ENCODE measurements at regions not wholly inside any gene's neighbourhood (a gene's known extent, or its start where the extent isn't known, plus 50 kb on each side); places are given as distances from the start of the nearest gene placed in this dataset.

- no peak overlapping the region for H3K27ac ChIP-seq (ENCODE audit: low read depth in 2 of 2, low read length in 1 of 2)
- TF ChIP-seq ELF1 (IDR thresholded peaks at IDR 0.05) = no peak
- TF ChIP-seq RCOR1 (IDR thresholded peaks at IDR 0.05; ENCODE audit: low read length) = no peak
- no peak for TF ChIP-seq EP300 (IDR thresholded peaks at IDR 0.05; ENCODE audit: borderline replicate concordance in 1 of 2, low read depth in 1 of 2, low read length in 1 of 2)
- TF ChIP-seq CTCF (IDR thresholded peaks at IDR 0.05) = no peak
- TF ChIP-seq NFIC (IDR thresholded peaks at IDR 0.05; ENCODE audit: borderline replicate concordance) = no peak
- no peak for TF ChIP-seq REST (IDR thresholded peaks at IDR 0.05; ENCODE audit: low read depth, low read length)
- no peak for TF ChIP-seq GATA2 (CRISPR knock-in tag; IDR thresholded peaks at IDR 0.05)
- no peaks in the 10 kb centered on the region for H3K27me3 ChIP-seq (ENCODE audit: insufficient read depth)
- peaks cover 15% of the 10 kb centered on the region; the same call in 1 of the 2 replicates for H3K9me3 ChIP-seq
- CTCF ChIA-PET = no interaction called here
- POLR2A ChIA-PET = no interaction called here
- no peaks in the 10 kb centered on the region for H4K20me1 ChIP-seq (ENCODE audit: insufficient read depth)
- no peak overlapping the region for H3K4me3 ChIP-seq (ENCODE audit: low read depth in 2 of 2, low read length in 1 of 2)
- 33% methylated on average over 4 of the region's 4 CpGs for WGBS (ENCODE audit: low lambda C conversion rate)
- H3K79me2 ChIP-seq (ENCODE audit: insufficient read depth) = no peaks in the 10 kb centered on the region
- H3K36me3 ChIP-seq (replicated peaks in 1 of 2; ENCODE audit: control insufficient read depth in 1 of 2, insufficient read depth in 2 of 2, low read length in 1 of 2) = no peaks in the 10 kb centered on the region
- no peak overlapping the region for H3K9ac ChIP-seq
- H3F3A ChIP-seq (replicated peaks; ENCODE audit: insufficient read depth) = no peaks in the 10 kb centered on the region
- H2AFZ ChIP-seq (ENCODE audit: low read depth) = no peak overlapping the region
- H3K4me1 ChIP-seq (ENCODE audit: control insufficient read depth in 1 of 2, insufficient read depth in 2 of 2, low read depth in 1 of 2, low read length in 1 of 2) = no peaks in the 10 kb centered on the region
- DNase-seq = no peak
- no peaks in the 10 kb centered on the region for H3K9me2 ChIP-seq
- no peak overlapping the region for H3K4me2 ChIP-seq
Measured at GRCh38 chr7:138342990-138343389, 117.1 kb upstream of the TRIM24 start.

- Histone ChIP-seq H3K79me2 (ENCODE audit: insufficient read depth) (no peaks in the 10 kb centered on the region), H3F3A (replicated peaks; ENCODE audit: insufficient read depth) (no peaks in the 10 kb centered on the region), H3K27ac (ENCODE audit: low read depth in 2 of 2, low read length in 1 of 2) (no peak overlapping the region), H3K4me2 (no peak overlapping the region), H3K9ac (no peak overlapping the region), H2AFZ (ENCODE audit: low read depth) (no peak overlapping the region), H3K36me3 (replicated peaks in 1 of 2; ENCODE audit: control insufficient read depth in 1 of 2, insufficient read depth in 2 of 2, low read length in 1 of 2) (no peaks in the 10 kb centered on the region), H3K4me1 (ENCODE audit: control insufficient read depth in 1 of 2, insufficient read depth in 2 of 2, low read depth in 1 of 2, low read length in 1 of 2) (no peaks in the 10 kb centered on the region), H3K27me3 (ENCODE audit: insufficient read depth) (no peaks in the 10 kb centered on the region), H3K9me2 (no peaks in the 10 kb centered on the region), H3K4me3 (ENCODE audit: low read depth in 2 of 2, low read length in 1 of 2) (no peak overlapping the region), H4K20me1 (ENCODE audit: insufficient read depth) (no peaks in the 10 kb centered on the region), H3K9me3 (peaks cover 15% of the 10 kb centered on the region; the same call in 1 of the 2 replicates)
- POLR2A ChIA-PET = no interaction called here
- 19% methylated on average over 3 of the region's 3 CpGs for WGBS (ENCODE audit: low lambda C conversion rate)
- no peak for DNase-seq
- CTCF ChIA-PET = interaction anchor here (2.0 kb wide), 1 partner anchor 10 kb away, joined by 7 read pairs; no protein-coding TSS in a partner anchor
- TF ChIP-seq REST (IDR thresholded peaks at IDR 0.05; ENCODE audit: low read depth, low read length) = no peak
- TF ChIP-seq NFIC (IDR thresholded peaks at IDR 0.05; ENCODE audit: borderline replicate concordance) = no peak
- no peak for TF ChIP-seq EZH2phosphoT487 (IDR thresholded peaks at IDR 0.05; ENCODE audit: borderline replicate concordance, low read depth)
- TF ChIP-seq JUND (IDR thresholded peaks at IDR 0.05) = no peak
- TF ChIP-seq FOXJ3 (CRISPR knock-in tag; IDR thresholded peaks at IDR 0.05) = no peak
- TF ChIP-seq RCOR1 (IDR thresholded peaks at IDR 0.05; ENCODE audit: low read length) = no peak
- no peak for TF ChIP-seq FOSL2 (IDR thresholded peaks at IDR 0.05; ENCODE audit: borderline replicate concordance, low read depth)
- no peak for TF ChIP-seq MEF2A (IDR thresholded peaks at IDR 0.05; ENCODE audit: borderline replicate concordance, low read depth)
- TF ChIP-seq GABPA (IDR thresholded peaks at IDR 0.05; ENCODE audit: low read depth) = no peak
- no peak for TF ChIP-seq CHD2 (IDR thresholded peaks at IDR 0.05; ENCODE audit: low read length, partially characterized antibody)
- TF ChIP-seq FOXM1 (IDR thresholded peaks at IDR 0.05; ENCODE audit: low read depth) = no peak
- no peak for TF ChIP-seq CTCF (IDR thresholded peaks at IDR 0.05)
- no peak for TF ChIP-seq TEAD4 (IDR thresholded peaks at IDR 0.05; ENCODE audit: borderline replicate concordance, insufficient read depth)
- TF ChIP-seq YY1 (IDR thresholded peaks at IDR 0.05; ENCODE audit: low read depth) = no peak
Measured at GRCh38 chr7:138345567-138345966, 114.5 kb upstream of the TRIM24 start.

Data from SK-N-SH (cell line).